NCI-H748 treated with DMSO at 0.1 percent for 48 hours (cell line): ENCODE measurements at regions not wholly inside any gene's neighbourhood (a gene's known extent, or its start where the extent isn't known, plus 50 kb on each side); places are given as distances from the start of the nearest gene placed in this dataset.

ENCODE experiments used
- DNase-seq: peaks from one replicate; lab custom pipeline; 2025; lab: John Stamatoyannopoulos, UW

GRCh38 chr18:38909972-38910371, 1344.4 kb upstream of the CELF4 start:
- DNase-seq, result no peak

DNA sequence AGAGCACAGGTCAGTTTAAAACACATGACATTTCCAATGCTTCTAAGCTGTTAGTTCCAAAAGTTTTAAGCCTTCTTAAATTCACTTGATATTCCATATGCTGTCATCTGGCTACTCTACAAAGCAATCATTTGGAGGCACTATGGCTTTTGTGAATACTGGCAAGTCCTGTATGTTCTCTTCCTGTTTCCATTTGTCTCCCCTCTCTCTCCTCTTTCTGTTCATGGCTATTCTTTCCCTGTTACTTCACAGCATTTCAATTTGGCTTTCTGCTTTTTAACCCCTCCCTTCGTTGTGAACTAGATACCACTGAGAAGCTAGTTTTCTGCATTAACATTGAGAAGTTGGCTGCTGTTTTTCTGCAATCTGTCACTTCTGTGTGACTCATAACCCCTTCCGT, 1337.2 kb upstream of the CELF4 start:
- DNase-seq, result no peak

GRCh38 chr18:38900445-38900844, 1334.8 kb upstream of the CELF4 start:
- no peak for DNase-seq

DNA sequence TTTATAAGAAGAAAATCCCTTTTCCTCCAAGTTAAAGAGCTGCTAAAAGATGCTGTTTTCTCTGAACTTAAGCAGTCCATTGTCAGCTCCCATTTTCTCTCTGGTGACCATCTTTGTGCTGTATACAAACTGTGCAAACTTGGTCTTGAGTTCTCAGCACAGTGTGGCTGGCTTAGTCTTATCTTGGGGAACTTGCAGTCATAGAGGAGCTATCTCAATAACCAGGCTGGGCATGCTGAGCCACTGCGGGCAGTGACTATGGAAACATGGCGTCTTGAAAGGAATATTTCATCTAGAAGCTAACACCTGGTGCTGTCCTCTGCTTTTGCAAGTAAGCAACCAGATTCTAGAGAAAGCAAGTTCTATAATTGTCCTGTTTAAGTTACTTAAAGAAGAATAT, 1334.4 kb upstream of the CELF4 start:
- no peak for DNase-seq

GRCh38 chr18:38899252-38899651, 1333.7 kb upstream of the CELF4 start:
- DNase-seq, result no peak

- no peak for DNase-seq
Measured at GRCh38 chr18:38898167-38898566, 1332.6 kb upstream of the CELF4 start.

DNA sequence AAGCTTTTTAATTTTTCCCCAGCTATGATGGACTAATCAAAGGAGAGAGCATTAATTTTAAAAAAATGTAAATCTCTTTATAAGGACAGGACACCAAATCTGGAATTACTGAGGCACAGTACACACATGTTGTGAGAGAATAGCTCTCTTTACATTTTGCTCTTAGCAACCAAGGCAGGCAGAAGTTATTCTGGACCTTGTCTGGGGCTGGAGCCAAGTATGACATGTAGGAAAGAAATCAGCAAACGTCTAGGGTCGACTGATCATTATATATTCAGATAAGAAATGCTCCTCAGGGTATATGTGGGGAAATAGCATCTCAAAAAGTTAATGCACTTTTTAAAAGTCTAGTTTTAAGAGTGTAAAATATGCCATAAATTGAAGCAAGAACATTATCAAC, 1330.0 kb upstream of the CELF4 start:
- no peak for DNase-seq

GRCh38 chr18:38887671-38888020, 1322.0 kb upstream of the CELF4 start:
- DNase-seq, result no peak

- DNase-seq, result no peak
Measured at GRCh38 chr18:38886861-38887670, 1321.5 kb upstream of the CELF4 start.

DNA sequence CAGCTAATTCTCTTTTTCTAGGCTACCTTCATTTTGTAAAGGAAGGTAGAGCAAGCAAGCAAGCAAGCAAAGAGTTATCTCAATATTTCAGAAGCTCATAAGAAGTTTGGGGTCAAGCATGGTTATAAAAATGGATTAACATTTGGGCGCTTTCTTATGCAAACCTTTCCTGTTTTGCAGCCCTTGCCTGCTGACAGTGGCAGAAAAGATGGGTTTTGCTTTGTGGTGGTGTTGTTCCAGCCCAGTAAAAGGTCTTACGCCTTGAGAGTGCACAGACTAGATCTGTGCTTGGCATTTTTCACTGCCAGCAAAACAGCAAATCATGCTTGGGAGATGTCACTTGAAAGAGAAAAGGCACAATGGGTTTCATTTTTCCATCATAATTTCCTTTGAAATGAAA, 1320.6 kb upstream of the CELF4 start:
- DNase-seq, result no peak

DNA sequence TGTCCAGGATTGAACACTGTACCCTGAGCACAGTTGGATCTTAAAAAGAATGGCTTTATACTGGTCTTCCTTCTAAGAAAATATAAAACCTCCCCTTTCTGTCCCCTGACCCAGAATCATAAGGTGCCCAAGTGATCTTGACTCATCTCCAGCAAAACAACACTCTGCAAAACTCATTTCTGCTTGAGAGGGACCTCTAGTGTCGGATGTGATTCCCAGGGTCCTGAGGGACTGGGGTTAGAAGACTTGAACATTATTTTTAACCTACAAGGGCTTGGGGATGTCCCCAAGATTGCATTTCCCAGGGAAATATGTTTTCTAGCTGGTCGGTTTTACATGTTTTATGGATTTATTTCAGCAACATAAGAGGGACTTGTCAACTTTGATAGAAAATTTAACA, 1318.5 kb upstream of the CELF4 start:
- no peak for DNase-seq

- no peak for DNase-seq
Measured at GRCh38 chr18:38883111-38883510, 1317.5 kb upstream of the CELF4 start.

DNA sequence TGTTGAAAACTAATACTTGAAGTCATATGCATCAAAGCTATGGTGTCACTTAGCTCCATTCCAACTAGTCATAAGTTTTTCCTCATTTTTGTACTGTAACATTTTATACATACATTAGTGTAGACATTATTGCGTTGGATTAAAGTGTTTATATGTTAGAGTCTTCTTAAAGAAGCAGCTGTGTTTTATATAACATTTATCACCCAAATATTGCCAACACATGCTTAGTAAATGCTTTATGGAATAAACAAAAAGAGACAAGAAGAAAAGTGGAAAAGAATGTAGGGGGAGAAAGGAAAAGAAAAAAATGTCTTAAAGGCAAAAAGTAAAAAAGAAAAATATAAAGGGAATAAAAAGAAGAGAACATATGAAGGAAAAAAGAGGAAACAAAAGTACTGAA, 1314.3 kb upstream of the CELF4 start:
- no peak for DNase-seq

- no peak for DNase-seq
Measured at GRCh38 chr18:38872342-38872741, 1306.7 kb upstream of the CELF4 start.

GRCh38 chr18:38868757-38869156, 1303.2 kb upstream of the CELF4 start:
- DNase-seq, result no peak

GRCh38 chr18:38867680-38868079, 1302.1 kb upstream of the CELF4 start:
- DNase-seq, result no peak

- no peak for DNase-seq
Measured at GRCh38 chr18:38851526-38851925, 1285.9 kb upstream of the CELF4 start.

- DNase-seq, result no peak
Measured at GRCh38 chr18:38847326-38847725, 1281.7 kb upstream of the CELF4 start.

DNA sequence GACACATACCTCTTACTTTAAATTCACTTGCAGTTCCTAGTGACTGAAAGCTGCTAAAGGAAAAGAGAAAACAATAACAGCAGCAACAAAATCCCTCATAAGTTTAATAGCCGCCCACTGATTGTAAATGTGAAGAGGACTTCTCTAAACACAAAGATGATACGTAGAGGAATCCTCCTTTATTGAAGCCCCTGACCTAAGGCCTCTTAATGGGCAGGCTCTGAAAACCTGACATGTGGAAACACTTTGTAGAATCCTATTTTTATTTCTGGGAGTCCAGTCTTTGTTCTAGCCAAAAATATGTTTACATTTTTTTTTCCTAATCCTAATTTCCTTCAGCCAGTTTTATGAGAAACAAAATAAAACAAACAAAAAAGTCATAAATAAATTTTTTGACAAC, 1277.7 kb upstream of the CELF4 start:
- DNase-seq, result no peak

GRCh38 chr18:38826247-38826646, 1260.6 kb upstream of the CELF4 start:
- DNase-seq, result no peak

GRCh38 chr18:38811209-38811608, 1245.6 kb upstream of the CELF4 start:
- no peak for DNase-seq

GRCh38 chr18:38810789-38811188, 1245.2 kb upstream of the CELF4 start:
- DNase-seq, result no peak

DNA sequence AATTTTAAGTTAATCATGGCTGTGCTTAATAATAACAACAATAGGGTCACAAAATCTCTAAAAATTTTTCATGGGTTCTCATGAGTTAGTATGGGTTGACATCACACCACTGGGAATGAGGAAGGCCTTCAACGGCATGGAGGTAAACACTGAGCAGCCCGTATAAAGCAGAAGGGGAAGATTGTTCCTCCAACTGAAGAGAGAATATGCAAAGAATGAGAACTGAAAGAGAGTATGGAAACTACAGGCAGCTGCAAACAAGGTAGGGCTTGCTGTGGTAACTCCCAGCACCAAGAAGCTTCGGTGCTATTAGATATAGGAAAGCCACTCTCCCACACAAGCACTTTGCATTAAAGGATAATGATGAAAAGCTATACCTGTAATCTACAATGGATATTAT, 1242.3 kb upstream of the CELF4 start:
- DNase-seq, result no peak

DNA sequence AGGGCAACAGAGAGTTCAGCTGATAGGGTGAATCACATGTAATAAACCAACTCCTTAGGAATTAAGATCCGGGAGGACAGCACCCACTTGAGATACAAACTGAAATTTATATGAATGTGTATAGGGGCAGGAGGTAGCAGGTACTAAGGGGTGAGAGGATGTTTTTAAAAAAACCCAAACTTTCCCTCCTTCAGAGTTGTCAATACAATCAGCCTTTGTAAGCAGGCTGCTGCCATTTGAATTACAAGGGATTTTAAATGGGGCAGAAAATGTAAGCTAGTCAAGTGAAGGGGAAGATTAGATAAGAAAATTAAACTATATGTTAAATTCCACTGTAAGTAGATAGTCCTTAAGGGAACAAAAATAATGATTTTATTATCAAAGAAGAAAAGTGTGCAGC, 1239.7 kb upstream of the CELF4 start:
- no peak for DNase-seq
